CD14-positive monocyte (primary cell): ENCODE measurements at regions not wholly inside any gene's neighbourhood (a gene's known extent, or its start where the extent isn't known, plus 50 kb on each side); places are given as distances from the start of the nearest gene placed in this dataset.

Experiments used
- DNase-seq, 3 donors: peaks; one replicate each; pipeline ENCODE4 v3.0.0-alpha.2; 2011 to 2022
- H2AFZ ChIP-seq: 2 replicates; pipeline ENCODE4 v1.6.0; 2012; ENCODE audit warnings: mild to moderate bottlenecking, low read depth, low read length, inconsistent platforms; ENCODE audit not compliant: insufficient read depth, poor library complexity, severe bottlenecking
- H3K27ac ChIP-seq, 2 donors: 1 replicate in 1 of 2; 2 replicates in 1 of 2; pipeline ENCODE4 v1.5.1; 2012 to 2013; ENCODE audit warnings: low read length in 2 of 2, control low read depth in 1 of 2, inconsistent platforms in 1 of 2, low read depth in 1 of 2, mild to moderate bottlenecking in 1 of 2
- H3K27me3 ChIP-seq, 2 donors: one replicate each; pipeline versions ENCODE4 v1.6.0 to v1.6.1; 2011 to 2013; ENCODE audit warnings: low read length in 2 of 2; ENCODE audit not compliant: control insufficient read depth in 2 of 2, insufficient read depth in 2 of 2
- H3K36me3 ChIP-seq, 2 donors: replicated peaks in 1 of 2; 1 replicate in 1 of 2; 2 replicates in 1 of 2; pipeline versions ENCODE4 v1.5.1 to v1.6.1; 2012 to 2013; ENCODE audit warnings: low read length in 2 of 2, control low read depth in 1 of 2, inconsistent platforms in 1 of 2, mild to moderate bottlenecking in 1 of 2; ENCODE audit not compliant: insufficient read depth in 2 of 2, control insufficient read depth in 1 of 2
- H3K4me1 ChIP-seq, 2 donors: 1 replicate in 1 of 2; 2 replicates in 1 of 2; pipeline versions ENCODE4 v1.5.1 to v1.6.1; 2012 to 2013; ENCODE audit warnings: low read length in 2 of 2, control low read depth in 1 of 2, inconsistent platforms in 1 of 2, mild to moderate bottlenecking in 1 of 2, moderate library complexity in 1 of 2; ENCODE audit not compliant: insufficient read depth in 2 of 2, control insufficient read depth in 1 of 2
- H3K4me2 ChIP-seq: replicated peaks from 2 replicates; pipeline ENCODE3; 2012; ENCODE audit warnings: low read length, moderate library complexity, mild to moderate bottlenecking; ENCODE audit not compliant: poor library complexity, severe bottlenecking; ENCODE audit errors: extremely low read depth
- H3K4me3 ChIP-seq, 3 experiments: fragments of 200-600 bp in 1 of 3; sonication (generic) in 1 of 3; replicated peaks in 1 of 3; 1 replicate in 2 of 3; 2 replicates in 1 of 3; pipeline ENCODE4 v1.5.1; 2011 to 2013; ENCODE audit warnings: low read length in 3 of 3, mild to moderate bottlenecking in 3 of 3, control low read depth in 2 of 3, low read depth in 2 of 3, inconsistent platforms in 1 of 3, moderate library complexity in 1 of 3
- H3K79me2 ChIP-seq: 2 replicates; pipeline ENCODE4 v1.6.0; 2012; ENCODE audit warnings: mild to moderate bottlenecking, control low read depth, inconsistent platforms, low read length, moderate library complexity; ENCODE audit not compliant: insufficient read depth
- H3K9ac ChIP-seq: 2 replicates; pipeline ENCODE4 v1.6.0; 2017; ENCODE audit warnings: low read length, mild to moderate bottlenecking; ENCODE audit not compliant: insufficient read depth, poor library complexity, severe bottlenecking
- H3K9me3 ChIP-seq, 2 donors: replicated peaks in 1 of 2; 1 replicate in 1 of 2; 2 replicates in 1 of 2; pipeline versions ENCODE4 v1.5.1 to v1.6.1; 2012 to 2013; ENCODE audit warnings: low read length in 2 of 2, control low read depth in 1 of 2; ENCODE audit not compliant: control insufficient read depth in 1 of 2, insufficient read depth in 1 of 2
- H4K20me1 ChIP-seq: 2 replicates; pipeline ENCODE4 v1.6.0; 2012; ENCODE audit warnings: mild to moderate bottlenecking, low read length, control low read depth, moderate library complexity; ENCODE audit not compliant: insufficient read depth
- H3K27ac Mint-ChIP-seq, 7 donors: one replicate each; pipeline ENCODE4 v1.8.0; 2020; ENCODE audit warnings: mild to moderate bottlenecking in 7 of 7, mixed read lengths in 7 of 7, moderate library complexity in 6 of 7, inconsistent platforms in 2 of 7
- H3K27me3 Mint-ChIP-seq, 3 donors: one replicate each; pipeline ENCODE4 v1.8.0; 2021 to 2022; ENCODE audit warnings: low read depth in 3 of 3, mild to moderate bottlenecking in 3 of 3, mixed read lengths in 3 of 3, moderate library complexity in 3 of 3, inconsistent platforms in 1 of 3
- H3K36me3 Mint-ChIP-seq, 2 donors: one replicate each; pipeline ENCODE4 v1.8.0; 2020; ENCODE audit warnings: mixed read lengths in 2 of 2, inconsistent platforms in 1 of 2, mild to moderate bottlenecking in 1 of 2
- H3K4me1 Mint-ChIP-seq: one replicate; pipeline ENCODE4 v1.8.0; 2020; ENCODE audit warnings: mild to moderate bottlenecking, mixed read lengths
- H3K4me3 Mint-ChIP-seq, 2 donors: one replicate each; pipeline ENCODE4 v1.8.0; 2020; ENCODE audit warnings: mild to moderate bottlenecking in 2 of 2, mixed read lengths in 2 of 2, moderate library complexity in 1 of 2
- H3K9me3 Mint-ChIP-seq, 7 donors: one replicate each; pipeline ENCODE4 v1.8.0; 2020 to 2022; ENCODE audit warnings: mixed read lengths in 7 of 7, mild to moderate bottlenecking in 6 of 7, moderate library complexity in 6 of 7, inconsistent platforms in 2 of 7
- CTCF ChIP-seq: fragments of 200-600 bp; IDR thresholded peaks from one replicate; pipeline ENCODE4 v1.8.0; 2022; ENCODE audit warnings: antibody characterized with exemption, mild to moderate bottlenecking
- WGBS: methylation state at CpG from one replicate; pipeline ENCODE4 v1.1.5; 2013; ENCODE audit warnings: missing lambda C conversion rate; ENCODE audit not compliant: insufficient coverage; 5-methylcytosine and 5-hydroxymethylcytosine counted together
- intact Hi-C, 2 donors: fragments of 100-400 bp; cut with micrococcal nuclease; formaldehyde crosslinking; loops; one replicate each; pipeline versions ENCODE4 v1.15.0 to v1.15.1; 2023

GRCh38 chr5:173726846-173727557 is 110.6 kb upstream of the BOD1 start:
- no peak overlapping the region for H3K9ac ChIP-seq
- H3K4me1 ChIP-seq = no peaks in the 10 kb centered on the region
- Mint-ChIP-seq H3K27me3 (peaks cover 0 to 7% (median 4%) of the 10 kb centered on the region in 3 donors), H3K4me1 (peaks cover 18% of the 10 kb centered on the region), H3K36me3 (no peaks in the 10 kb centered on the region), H3K9me3 (peaks cover 0 to 3% (median 1%) of the 10 kb centered on the region in 7 donors), H3K4me3 (no peak overlapping the region), H3K27ac (no peak overlapping the region)
- TF ChIP-seq CTCF = no peak
- no peaks in the 10 kb centered on the region for H4K20me1 ChIP-seq
- H3K9me3 ChIP-seq = no peaks in the 10 kb centered on the region
- DNase-seq = no peak
- no peaks in the 10 kb centered on the region for H3K27me3 ChIP-seq
- intact Hi-C loops = no loop called here
- H3K27ac ChIP-seq = no peak overlapping the region
- H3K79me2 ChIP-seq = no peaks in the 10 kb centered on the region
- H3K4me3 ChIP-seq = no peak overlapping the region
- no peak overlapping the region for H3K4me2 ChIP-seq
- no CpG with 5 or more reads among the region's 7 CpGs for WGBS
- no peak overlapping the region for H2AFZ ChIP-seq
- H3K36me3 ChIP-seq = no peaks in the 10 kb centered on the region

GRCh38 chr5:173727839-173728778 is 111.7 kb upstream of the BOD1 start:
- no peak overlapping the region for H2AFZ ChIP-seq
- H3K9ac ChIP-seq = no peak overlapping the region
- H3K36me3 Mint-ChIP-seq = no peaks in the 10 kb centered on the region
- H3K4me2 ChIP-seq = no peak overlapping the region
- no peaks in the 10 kb centered on the region for H3K79me2 ChIP-seq
- H4K20me1 ChIP-seq = no peaks in the 10 kb centered on the region
- intact Hi-C loops = no loop called here
- H3K9me3 ChIP-seq = no peaks in the 10 kb centered on the region
- H3K4me3 ChIP-seq = no peak overlapping the region
- H3K4me3 Mint-ChIP-seq = no peak overlapping the region
- H3K27me3 ChIP-seq = no peaks in the 10 kb centered on the region
- H3K36me3 ChIP-seq = no peaks in the 10 kb centered on the region
- TF ChIP-seq CTCF = no peak
- peaks cover 0 to 3% (median 1%) of the 10 kb centered on the region in 7 donors for H3K9me3 Mint-ChIP-seq
- no peak overlapping the region for H3K27ac Mint-ChIP-seq
- no peak for DNase-seq
- peaks cover 0 to 7% (median 0%) of the 10 kb centered on the region in 3 donors for H3K27me3 Mint-ChIP-seq
- peaks cover 0 to 1% of the 10 kb centered on the region in 2 donors for H3K4me1 ChIP-seq
- H3K27ac ChIP-seq = no peak overlapping the region
- H3K4me1 Mint-ChIP-seq = peaks cover 13% of the 10 kb centered on the region
- 83% methylated on average over 8 of the region's 9 CpGs for WGBS
